Fibroblast of peridontal ligament (primary cell): ENCODE measurements at regions not wholly inside any gene's neighbourhood (a gene's known extent, or its start where the extent isn't known, plus 50 kb on each side); places are given as distances from the start of the nearest gene placed in this dataset.

Experiments
- DNase-seq: peaks from one replicate; pipeline ENCODE4 v3.0.0-alpha.2; 2010; ENCODE audit errors: extremely low read depth

DNA sequence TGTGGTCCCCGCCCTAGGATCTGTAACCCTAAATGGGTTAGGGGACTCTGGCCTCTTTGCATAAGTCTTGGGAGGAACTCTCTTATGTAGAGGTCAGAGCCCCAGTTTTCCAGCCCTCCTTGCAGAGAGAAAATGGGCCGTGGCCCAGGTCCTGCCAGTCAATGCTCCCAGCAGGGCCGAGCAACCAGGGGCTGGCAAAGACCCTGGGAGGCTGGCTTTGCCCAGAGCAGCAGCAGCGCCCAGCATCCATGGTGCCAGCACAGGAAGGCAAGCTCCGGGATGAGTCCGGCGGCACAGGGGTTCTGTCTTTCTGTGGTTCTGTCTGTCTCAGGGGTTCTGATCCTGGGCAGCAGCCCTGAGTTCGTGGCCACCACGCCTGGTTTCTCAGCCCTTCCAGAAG, 684.8 kb downstream of the BRD1 start:
- no peak for DNase-seq

DNA sequence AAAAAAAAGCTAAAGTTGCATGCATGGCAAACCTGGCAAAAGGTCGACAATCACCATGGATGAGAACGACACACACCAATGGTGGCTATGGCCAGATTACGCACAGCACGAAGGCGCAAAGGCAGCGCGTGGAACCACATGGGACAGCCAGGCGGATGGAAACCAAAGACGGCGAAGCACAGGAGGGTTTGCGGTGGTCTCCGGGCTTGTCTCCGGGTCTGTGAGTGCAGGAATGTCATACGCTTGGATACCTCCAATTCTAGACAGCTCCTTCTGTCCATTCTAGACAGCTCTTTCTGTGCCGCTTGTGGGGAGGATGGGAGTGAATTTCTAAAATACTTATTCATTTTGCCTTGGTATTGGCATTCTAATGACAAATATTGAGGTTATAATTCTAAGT, 685.4 kb downstream of the BRD1 start:
- no peak for DNase-seq

DNA sequence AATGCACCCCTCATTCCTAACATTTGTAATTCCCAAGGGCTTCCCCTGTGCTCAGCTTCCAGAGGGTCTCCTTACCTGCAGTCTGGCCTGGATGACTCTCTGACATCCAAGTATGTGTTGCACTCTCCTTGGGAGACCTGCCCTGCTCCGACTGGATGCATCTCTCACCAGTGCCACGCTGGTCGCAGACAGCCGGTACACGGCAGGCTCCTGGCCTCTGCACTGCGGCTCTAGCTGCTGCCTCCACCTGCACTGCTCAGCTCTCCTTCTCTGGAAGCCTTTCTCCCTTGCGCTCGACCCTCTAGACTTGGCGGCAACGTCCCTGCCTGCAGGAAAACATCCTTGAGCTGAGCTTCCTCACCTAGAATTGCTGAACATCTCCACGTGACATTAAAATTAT, 685.9 kb downstream of the BRD1 start:
- no peak for DNase-seq

DNA sequence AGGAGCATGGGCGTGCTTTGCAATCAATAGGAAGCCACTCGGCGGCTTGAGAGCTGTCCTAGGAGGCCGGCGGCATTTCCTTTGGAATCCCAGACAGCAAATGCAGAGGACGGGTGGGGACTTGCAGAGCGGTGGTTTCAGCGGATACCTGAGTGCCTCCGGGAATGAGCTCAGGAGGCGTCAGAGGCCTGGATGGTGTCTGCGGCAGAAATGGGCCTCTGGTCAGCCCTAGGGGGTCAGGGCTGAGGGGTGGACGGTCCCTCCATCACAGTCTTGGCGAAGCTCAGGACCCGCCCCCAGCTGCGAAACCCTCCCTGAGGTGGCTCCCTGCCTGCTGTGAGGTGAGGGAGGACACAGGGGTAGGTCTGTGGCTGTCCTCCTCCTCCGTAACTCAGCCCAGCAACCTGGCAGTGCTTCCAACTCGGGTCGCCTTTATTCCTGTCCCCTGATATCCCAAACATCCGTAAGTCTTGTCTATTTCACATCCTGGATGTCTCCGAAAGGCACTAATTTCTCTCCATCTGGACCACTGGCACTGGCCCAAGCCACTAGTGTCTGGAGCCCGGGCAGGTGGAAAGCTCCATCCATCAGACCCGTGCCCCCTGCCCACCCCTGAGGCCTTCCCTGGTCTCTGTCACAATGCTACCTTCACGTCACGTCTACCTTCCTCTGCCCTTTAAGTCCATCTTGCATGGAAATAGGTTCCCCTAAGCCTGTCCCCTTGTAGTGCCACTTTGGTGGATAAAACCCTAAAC, 686.6 kb downstream of the BRD1 start:
- DNase-seq = no peak

DNA sequence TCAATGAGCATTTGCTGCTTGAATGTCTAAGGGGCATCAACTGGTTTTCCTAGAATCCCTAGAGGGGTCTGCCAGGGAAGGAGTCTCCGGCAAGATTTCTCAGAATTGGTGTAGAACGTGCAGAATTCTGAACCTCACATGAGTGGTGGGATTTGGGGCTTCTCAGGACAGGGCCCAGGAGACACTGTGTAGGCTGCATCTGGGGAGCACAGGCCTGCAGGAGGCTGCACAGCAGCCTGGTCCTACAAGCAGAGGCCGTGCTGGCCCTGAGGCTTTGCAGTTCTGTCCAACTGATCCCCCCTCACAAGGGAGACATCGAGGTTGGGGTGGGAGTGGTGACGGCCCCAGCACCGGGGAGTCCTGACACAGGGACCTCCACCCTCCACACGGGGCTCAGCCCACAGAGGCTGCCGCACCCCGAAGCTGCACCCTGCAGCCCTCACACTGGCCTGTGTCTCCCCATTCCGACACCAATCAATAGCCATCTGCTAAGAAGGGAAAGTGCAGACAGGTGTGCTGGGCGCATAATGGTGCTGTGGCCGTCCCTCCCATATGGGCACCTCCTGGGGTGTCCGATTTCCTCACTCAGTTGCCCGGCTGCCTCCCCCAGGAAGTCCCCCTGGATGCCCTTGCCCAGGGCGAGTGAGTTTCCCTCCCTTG, 688.1 kb downstream of the BRD1 start:
- DNase-seq = no peak

DNA sequence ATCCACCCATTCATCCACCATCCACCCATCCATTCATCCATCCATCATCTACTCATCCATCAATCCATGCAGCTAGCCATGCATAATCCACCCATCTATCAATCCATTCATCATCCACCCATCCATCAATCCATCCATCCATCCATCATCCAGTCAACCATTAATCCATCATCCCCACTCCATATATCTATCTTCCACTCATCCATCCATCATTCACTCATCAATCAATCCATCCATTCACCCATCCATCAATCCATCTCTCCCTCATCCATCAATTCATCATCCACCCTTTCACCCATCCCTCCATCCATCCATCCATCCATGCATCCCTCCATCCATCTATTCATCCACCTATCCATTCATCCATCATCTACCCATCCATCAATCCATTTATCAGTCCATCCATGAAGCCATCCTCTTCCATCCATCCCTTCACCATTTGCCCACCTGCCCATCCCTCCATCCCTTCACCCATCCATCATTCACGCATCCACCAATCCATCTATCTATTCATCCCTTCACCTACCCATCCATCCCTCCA, 689.4 kb downstream of the BRD1 start:
- DNase-seq = no peak

DNA sequence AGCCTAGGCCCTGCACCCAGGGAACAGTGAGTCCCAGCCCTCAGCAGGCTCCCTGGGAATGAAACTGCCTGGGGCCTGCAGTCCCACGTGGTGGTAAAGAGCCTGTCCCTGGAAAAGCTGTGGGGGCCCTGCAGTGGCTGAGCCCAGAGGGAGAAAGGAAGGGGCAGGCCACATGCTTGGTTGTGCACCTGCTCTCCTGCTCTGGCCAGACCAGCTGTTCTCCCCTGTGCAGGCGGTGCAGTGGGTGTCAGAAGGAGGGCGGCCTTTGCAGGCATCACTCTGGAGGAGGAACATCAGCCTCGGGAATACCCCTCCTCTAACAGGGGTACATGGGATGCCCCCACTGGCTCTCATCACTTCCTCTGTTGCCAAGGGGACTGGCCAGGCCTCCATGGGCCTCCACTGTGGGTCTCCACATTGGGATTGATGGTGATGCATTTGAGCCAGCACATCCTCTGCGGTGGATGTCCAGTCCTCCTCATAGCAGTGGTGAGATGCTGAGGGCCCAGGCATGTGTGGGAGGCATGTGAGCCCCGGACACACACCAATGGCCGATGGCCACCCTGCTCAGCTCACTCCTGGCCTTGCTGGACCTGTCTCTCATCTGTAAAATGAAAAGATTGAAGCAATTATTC, 690.4 kb downstream of the BRD1 start:
- DNase-seq = no peak

DNA sequence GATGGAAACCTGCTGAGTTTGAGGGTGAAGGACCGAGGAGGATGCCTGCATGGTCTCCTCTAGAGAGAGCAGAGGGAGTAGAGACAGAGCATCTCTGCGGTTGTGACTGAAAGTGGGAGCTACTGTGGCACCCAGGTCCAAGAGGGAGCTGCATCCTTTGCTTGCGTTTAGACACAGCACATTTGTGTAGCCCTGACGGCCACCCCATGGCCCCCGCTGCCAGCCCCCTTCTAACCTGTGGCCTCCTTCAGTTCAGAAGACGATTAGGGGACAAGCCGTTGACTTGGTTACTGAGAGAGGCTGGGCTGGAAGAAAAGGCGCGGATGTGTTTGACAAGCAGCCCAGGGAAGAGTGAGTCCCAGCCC, 690.9 kb downstream of the BRD1 start:
- no peak for DNase-seq

DNA sequence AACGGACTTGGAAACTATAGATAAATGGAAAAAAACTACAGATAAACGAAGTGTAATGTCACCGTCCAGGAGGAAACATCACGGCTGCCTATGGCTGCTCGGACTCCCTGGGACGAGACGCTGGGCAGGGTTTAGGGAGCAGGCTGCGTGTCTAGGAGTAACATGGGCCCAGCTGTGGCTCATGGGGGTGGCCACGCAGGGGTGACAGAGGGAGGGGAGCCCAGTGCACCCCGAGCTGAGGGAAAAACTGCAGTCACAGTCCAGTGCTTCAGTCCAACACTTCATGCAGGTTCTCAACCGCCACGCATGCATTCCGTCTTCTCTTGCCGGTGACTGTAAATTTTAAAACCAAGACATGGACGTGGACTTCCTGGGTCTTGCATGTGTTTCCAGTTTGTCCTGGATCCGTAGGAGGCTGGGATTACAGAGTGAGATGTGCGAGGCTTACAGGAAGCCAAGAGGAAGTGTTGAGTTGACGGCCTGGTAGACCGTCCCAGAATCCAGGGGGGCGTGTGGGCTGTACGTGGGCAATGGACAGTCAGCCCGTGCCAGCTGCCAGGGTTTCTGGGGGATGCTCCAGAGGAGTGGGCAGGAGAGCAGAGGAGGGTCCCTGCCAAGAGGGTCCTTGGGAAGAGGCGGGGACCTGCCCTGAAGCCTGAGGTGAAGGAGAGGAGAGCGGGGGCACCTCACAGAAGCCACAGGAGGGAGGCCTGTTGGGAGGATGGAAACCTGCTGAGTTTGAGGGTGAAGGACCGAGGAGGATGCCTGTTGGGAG, 691.4 kb downstream of the BRD1 start:
- DNase-seq = no peak

DNA sequence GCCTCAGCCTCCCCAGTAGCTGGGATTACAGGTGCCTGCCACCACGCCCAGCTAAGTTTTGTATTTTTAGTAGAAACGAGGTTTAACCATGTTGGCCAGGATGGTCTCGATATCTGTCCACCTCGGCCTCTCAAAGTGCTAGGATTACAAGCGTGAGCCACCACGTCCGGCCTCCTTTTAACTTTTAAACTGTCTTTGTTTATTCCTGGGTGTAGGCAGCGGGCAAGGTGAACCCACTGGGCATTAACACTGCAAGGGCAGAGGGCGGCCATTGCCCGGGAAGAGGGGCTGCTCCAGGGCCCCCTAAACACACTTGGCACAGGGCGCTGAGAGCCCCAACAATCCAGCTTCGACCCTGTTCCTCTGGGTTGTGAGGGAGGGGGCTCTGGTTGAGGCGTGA, 693.6 kb downstream of the BRD1 start:
- DNase-seq = no peak

DNA sequence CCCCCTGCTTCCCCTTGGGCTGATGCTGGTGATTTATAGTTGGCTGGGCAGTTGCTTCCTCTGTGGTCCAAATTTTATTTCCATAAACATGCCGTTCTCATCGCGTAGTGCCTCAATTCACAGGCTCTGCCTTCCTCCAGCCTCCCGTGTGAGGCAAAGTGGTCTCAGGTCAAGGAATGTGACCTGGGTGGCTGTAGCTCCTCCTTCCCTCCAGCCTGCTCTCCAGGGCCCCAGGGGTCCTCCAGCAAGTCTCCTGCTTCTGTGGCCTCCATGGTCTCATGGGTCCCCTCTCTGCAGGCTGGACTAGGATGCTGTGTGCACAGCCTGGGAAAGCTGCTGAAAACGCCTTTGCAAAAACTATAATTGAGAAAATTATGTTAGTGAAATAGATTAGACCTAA, 694.1 kb downstream of the BRD1 start:
- DNase-seq = no peak

DNA sequence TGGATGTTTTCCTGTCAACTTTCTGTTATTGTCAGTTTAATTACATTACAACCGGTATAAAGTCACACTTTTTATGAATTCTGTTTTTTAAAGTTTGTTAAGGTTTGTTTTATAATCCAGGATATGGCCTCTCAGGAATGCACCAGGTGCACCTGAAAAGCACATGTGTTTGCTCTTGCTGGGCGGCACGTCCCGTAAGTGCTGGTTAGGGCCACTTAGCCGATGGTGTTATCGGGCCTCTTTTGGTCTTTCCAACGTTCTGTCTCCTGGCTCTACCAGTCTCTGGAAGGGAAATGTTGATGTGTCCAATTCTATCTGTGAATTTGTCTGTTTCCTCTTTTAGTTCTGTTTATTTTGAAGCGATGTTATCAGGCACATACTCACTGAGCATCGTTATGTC, 695.7 kb downstream of the BRD1 start:
- DNase-seq = no peak

DNA sequence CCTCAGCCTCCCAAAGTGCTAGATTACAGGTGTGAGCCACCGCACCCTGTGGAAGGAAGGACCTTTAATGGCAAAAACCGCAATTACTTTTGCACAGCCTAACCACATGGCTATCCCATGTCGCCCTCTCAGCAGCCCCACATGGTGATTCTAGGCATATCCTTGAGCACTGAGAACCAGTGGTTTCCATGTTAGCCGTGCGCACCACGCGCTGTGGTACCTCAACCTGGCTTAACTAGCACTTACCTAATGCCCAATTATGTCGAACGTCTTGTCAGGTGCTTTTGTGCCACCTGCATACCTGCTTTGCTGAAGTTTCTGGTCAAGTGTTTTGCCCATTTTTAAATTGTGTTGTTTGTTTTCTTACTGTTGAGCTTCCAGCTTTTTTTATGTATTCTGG, 697.9 kb downstream of the BRD1 start:
- no peak for DNase-seq

DNA sequence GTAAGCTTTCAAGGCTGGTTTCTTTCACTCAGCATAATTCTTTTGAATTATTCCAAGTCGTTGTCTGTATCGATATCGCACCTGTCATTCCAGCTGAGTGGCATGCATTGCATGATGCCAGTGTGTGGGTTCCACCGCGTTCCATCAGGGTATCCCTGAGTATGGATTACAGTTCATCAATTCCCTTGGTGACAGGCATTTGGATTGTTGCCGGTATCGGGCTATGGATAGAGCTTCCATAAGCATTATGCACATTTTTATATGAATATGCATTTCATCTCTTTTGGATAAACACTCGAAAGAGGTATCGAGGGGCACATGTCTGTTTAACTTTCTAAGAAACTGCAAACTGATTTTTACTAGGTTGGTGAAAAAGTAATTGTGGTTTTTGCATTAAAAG, 698.8 kb downstream of the BRD1 start:
- no peak for DNase-seq

DNA sequence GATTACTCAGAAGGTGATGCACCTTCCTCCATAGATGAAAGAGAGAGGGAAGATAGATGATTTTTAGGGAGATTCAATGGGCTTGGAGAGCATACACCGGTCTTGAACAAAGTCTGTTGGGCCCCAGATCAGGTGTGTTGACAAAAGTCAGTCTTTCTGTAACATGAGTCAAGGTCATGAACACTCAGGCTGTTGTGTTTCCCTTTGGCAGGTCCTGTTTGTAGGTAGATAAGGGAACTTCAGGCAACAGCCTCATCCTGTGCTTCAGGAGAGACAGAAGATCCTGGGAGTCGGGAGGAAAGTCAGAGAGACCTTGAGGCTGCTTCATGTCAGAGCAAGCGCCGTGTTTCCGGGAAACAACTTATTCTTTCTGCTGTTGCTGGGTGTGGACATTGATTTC, 703.1 kb downstream of the BRD1 start:
- DNase-seq = no peak

DNA sequence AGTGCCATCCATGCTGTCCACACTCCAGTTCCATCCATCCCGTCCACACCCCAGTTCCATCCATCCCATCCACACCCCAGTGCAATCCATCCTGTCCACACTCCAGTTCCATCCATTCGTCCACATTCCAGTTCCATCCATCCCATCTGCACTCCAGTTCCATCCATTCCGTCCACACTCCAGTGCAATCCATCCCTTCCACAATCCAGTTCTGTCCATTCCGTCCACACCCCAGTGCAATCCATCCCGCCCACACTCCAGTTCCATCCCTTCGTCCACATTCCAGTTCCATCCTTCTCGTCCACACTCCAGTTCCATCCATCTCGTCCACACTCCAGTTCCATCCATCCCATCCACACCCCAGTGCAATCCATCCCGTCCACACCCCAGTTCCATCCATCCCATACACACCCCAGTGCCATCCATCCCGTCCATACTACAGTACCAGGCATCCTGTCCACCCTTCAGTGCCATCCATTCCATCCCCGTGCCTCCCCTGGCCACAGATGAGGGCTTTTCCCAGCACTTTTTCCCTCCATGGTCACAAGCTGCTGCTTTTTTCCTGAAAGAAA, 704.0 kb downstream of the BRD1 start:
- no peak for DNase-seq

DNA sequence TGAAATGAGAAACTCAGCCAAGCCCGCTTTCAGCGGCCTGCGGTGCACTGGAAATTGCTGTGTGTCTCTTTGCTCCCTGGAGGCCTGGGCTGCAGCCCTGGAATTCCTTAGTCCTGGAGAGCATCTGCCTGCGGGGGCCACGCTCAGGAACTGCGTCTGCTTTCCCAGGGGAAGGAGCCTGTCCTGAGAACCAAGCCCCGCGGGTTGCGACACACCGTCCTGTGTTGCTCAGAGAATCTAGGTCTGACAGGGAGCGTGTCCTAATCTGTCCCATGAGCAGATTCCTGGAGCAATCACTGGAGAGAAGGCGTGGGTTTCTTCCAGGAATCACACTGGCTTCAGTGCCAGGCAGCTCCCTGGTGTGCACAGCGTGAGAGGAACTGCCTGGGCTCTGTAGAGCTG, 708.1 kb downstream of the BRD1 start:
- DNase-seq = no peak

DNA sequence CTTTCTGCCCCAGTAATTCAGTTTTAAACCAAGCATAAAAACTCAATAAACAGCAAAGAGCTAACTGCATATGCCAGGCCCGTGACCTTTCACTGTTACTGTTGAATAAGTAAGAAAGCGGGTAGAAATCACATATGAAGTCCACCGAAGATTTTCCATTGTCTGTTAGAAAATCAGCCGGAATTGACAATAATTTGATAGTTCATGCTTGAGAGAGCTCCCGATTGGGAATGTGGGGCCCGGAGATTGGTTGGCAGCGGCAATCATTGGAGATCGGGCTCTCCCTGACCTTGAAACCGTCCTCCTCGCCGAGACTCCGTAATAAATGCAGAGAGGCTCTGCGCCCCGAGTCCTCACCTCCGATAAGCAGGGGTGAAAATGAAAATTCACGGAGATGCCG, 709.6 kb downstream of the BRD1 start:
- no peak for DNase-seq

DNA sequence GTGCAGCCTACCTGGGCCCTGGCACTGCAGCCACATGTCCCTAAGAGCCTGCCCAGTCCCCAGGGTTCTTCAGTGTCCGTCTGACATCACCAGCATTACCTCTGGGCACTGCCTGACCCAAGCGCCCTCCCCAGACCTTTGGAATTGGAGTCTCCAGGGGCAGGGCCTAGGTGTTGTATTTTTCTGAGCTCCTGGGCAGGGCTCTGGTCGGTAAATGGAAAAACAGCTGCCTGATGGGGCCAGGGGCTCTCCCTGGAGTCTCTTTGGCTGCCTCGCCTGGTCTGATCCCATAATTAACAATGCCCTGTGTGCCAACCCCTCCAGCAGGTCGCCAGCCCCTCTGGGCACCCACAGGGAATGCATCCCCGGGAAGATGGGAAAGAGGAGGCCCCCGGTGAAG, 710.2 kb downstream of the BRD1 start:
- DNase-seq = no peak

DNA sequence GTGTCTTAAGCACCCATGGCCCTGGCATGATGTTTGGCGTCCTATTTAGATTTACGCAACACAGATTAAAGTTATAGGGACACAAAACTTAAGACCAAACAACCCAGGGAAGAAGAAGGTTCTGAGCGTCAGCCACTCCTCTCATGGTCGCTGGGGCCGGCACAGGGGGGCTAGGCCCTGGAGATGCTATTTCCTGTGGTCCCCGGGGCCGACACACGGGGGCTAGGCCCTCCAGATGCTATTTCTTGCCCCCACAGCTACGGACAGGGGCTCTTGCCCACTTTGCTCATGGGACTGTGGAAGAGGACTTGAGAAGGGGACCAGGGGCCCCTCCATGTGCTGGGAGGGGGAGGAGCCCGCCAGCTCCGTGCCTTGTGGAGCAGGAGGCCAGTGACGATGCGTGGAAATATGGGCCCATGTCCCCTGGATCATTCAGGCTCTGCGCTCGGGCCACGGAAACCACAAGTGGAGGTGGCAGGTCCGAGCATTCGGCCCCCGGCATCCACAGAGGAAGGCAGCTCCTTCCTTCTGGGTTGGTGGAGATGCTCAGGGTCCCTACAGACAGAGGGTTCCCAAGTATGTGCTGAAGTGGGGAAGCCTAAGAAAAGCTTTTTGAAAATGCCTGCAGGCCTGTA, 711.1 kb downstream of the BRD1 start:
- no peak for DNase-seq

DNA sequence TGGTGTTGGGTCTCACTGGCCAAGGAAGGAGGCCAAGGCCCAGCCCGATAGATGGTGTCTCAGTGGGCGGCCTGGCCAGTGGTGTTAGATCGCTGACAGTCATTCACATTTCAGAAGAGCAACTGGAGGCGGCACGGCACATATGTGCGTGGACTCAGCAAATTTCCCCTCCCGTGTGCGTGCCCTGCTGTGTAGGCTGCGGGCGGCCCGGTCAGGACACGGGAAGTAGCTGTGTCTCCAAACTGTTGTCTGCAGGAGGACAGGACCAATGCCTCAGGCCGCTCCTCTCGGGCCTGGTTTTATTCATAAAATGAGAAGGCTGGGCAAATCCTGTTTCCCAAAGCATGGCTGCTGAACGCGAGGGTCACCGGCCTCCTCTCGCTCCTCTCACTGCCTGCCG, 711.7 kb downstream of the BRD1 start:
- DNase-seq = no peak

DNA sequence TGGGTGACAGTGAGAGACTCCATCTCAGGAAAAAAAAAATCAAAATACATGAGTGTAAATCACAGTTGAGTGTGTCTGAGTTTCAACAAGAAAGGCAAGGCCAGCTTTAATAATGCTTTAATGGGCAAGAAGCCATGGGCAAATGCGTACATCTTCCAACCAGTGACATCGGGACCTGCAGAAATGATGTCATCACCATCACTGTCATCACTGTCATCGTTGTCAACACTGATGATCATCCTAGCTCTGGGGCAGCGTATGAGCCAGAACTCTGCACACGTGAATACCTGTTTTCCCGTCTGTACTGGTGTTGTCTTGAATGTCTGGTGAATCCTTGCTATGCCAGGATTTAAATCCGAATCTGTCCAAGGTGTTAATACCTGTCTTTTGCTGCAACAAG, 712.5 kb downstream of the BRD1 start:
- no peak for DNase-seq
